Activated CD8-positive, alpha-beta memory T cell treated with anti-CD3 and anti-CD28 coated beads, Interleukin-2, amount 50 U/mL, for 48 hours (primary cell): ENCODE measurements at regions not wholly inside any gene's neighbourhood (a gene's known extent, or its start where the extent isn't known, plus 50 kb on each side); places are given as distances from the start of the nearest gene placed in this dataset.

ENCODE experiments used
- DNase-seq: peaks from one replicate; pipeline ENCODE4 v3.0.0-alpha.2; 2020

DNA sequence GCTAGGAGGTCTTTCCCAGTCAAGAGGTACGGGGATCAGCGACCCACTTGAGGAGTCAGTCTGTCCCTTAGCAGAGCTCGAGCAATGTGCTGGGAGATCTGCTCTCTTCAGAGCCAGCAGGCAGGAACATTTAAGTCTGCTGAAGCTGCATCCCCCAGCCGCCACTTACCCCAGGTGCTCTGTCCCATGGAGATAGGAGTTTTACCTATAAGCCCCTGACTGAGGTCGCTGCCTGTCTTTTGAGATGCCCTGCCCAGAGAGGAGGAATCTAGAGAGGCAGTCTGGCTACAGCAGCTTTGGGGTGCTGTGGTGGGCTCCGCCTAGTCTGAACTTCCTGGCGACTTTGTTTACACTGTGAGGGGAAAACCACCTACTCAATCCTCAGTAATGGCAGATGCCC, 874.9 kb upstream of the FLRT2 start:
- no peak for DNase-seq

DNA sequence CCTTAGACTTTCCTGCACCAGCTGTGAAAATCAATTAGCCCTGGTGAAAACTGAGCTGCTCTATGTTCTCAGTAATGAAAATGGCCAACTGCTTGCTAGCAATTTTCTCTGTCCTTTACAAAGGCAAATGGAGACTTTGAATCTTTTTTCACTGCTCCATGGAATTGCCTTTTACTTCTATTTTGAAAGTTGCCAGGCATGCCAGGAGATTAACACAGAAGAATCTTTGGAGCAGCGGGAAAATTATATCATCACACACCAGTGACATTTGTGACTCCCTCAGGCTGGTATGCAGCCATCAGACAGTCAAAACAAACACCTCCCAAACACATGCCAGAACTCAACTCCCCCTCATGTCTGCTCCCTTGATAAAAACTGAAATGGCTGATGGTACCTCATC, 872.0 kb upstream of the FLRT2 start:
- no peak for DNase-seq

- no peak for DNase-seq
Measured at GRCh38 chr14:84670796-84671195, 859.1 kb upstream of the FLRT2 start.

- no peak for DNase-seq
Measured at GRCh38 chr14:84671776-84672175, 858.2 kb upstream of the FLRT2 start.

DNA sequence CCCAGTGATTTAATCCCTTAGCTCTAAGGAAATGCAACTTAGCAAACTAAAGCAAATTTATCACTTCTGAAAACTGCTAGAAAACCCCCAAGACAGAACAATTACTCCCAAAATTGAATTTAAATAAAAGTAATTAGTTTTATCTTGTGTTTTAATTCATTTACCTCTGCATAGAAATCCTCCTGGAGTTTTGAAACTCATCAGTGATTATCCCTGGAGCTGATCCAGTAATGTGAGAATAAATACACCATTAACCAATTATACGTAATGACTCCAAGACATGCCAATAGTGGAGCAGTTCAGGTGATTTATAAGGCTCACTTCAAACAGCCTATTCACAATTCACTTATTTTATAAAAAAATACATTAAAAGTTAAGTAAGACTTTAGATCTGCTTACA, 855.3 kb upstream of the FLRT2 start:
- DNase-seq, result no peak

GRCh38 chr14:84686550-84686949, 843.4 kb upstream of the FLRT2 start:
- DNase-seq, result no peak

GRCh38 chr14:84688297-84689025, 841.5 kb upstream of the FLRT2 start:
- no peak for DNase-seq

DNA sequence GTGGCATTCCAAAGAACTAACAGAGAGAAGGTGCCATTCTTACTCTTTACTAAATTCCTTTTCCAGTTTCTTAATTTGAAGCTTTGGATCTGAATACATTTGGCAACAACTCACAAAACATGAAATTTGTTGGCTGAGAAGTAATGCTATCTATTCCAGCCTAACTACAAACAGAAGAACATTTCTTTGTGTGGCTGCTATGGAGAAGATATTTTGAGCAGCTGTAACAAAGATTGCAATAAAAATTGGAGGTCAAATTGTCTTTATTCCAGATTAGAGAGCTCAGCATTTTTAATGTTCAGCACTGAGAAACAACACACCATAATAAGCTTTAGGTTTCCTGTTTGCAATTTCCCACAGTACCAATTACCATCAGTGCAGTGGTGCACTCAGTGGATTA, 835.8 kb upstream of the FLRT2 start:
- no peak for DNase-seq

DNA sequence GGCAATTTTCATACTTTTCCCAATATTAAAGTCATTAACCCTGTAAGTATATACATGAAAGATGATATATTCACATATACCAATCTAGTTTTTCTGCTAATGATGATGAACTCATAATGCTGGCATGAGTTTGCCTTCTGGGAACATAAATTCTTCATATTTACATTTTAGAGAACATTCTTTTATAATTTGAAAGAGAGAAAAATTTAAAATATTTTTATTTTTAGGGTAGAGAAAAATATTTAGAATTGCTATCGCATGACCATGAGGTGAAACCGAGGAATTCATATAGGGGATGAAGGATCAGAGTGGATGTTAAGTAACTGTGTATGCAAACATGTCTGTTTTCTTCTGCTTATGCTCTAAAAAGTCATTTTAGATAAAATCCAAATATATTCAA, 825.3 kb upstream of the FLRT2 start:
- no peak for DNase-seq

DNA sequence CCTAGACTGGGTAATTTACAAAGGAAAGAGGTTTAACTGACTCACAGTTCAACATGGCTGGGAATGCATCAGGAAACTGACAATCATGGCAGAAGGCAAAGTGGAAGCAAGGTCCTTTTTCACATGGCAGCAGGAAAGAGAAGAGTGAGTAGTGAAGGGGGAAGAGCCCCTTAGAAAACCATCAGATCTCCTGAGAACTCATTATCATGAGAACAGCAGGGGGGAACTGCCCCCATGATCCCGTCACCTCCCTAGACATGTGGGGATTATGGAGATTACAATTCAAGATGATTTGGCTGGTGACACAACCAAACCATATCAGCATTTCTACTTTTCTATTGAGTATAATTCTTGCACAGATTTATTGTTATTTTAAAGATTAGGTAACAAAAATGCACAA, 822.1 kb upstream of the FLRT2 start:
- DNase-seq, result no peak

DNA sequence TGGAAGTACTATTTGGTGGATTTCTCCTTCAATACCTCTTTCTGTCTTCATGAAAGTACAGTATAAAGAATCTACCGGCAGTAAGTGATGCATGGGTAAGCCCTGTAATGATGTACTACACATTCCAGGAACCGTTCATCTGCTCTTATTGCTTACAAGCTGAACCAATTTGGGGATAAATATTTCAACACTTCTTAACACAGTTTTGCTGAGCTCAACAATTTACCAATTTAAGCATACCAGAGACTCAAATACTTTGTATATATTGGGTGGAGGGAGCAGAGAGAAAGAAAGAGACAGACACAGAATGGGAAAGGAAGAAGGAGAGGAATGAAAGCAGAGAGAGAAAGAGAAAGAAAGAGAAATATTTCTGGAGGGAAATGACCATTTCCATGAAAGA, 821.1 kb upstream of the FLRT2 start:
- no peak for DNase-seq

DNA sequence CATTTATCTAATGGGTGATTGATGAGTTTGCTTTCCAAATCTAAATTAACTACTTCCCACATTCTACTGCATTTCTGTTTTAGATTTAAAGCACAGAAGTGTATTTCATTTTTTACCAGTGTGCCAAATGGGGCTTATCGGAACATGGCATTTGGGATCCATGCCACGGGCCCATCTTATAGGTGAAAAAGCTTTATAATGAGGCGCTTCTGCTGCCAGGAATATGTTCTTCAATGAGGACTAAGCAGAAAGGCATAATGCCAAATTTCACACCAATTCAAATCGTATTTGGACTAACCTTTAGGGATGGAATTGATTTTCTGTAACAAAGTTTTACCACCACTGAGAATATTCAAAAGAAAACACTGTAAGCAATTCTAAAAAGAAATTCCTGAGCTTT, 803.5 kb upstream of the FLRT2 start:
- DNase-seq, result no peak

DNA sequence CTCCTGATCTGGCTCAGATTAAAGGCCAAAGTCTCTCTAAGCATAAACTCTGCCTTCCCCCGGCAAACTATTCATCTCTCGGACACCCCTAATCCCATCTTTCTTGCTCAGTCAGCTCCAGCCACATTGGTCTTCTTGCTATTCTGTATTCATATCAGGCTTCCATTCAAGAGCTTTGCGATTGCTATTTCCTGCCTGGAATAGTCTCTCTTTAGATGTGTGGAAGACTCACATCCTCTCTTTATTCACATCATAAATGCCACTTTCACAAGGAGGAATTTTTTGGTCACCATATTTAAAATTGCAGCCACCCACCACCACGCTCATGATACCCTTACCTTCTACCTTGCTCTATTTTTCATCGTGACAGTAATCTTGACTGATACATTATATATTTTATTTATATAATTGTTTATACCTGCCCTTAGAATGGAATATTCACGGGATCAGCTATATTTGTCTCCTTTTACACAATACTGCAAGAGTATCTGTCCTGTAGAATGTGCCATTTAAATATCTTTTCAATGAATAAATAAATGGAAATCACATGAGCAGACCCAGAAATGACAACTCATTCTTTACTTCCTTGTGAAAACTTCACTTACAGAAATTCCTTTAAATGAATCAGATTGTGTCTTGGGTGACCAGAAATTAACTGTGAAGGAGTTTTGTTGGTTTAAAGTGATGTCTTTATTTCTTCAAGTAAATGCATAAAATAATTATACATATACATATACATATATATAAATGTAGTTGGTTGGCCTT, 780.6 kb upstream of the FLRT2 start:
- DNase-seq, result no peak

GRCh38 chr14:84750284-84750683, 779.7 kb upstream of the FLRT2 start:
- DNase-seq, result no peak

GRCh38 chr14:84750763-84751554, 779.0 kb upstream of the FLRT2 start:
- no peak for DNase-seq

- DNase-seq, result no peak
Measured at GRCh38 chr14:84751745-84752144, 778.2 kb upstream of the FLRT2 start.

- no peak for DNase-seq
Measured at GRCh38 chr14:84760489-84761126, 769.3 kb upstream of the FLRT2 start.

GRCh38 chr14:84767434-84767833, 762.5 kb upstream of the FLRT2 start:
- DNase-seq, result no peak

DNA sequence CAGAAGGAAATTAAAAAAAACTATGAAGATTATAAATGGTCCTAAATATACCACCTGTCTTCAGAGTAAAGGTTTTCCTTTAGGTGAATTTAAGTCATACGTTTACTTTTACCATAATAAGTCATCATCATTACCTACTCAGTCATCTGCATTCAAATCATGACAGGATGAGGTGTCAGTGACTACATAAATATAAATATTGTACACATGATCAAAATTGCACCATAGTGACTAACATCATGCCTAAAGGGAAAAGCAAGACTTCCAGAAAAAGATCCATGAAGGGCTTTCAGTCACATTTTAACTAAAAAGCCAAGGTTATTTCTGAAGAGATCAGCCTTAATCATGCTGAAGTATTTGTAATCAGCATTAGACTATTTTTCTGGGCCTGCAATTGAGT, 759.9 kb upstream of the FLRT2 start:
- DNase-seq, result no peak

DNA sequence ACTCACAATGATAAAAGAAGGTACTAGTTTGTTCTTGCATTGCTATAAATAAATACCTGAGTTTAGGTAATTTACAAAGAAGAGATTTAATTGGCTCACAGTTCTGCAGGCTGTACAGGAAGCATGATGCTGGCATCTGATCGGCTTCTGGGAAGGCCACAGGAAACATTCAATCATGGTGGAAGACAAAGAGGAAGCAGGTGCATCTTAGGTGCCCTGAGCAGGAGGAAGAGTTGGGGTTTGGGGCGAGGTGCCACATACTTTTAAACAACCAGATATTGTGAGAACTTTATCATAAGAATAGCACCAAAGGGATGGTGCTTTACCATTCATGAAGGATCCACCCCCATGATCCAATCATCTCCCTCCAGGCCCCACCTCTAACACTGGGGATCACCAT, 752.6 kb upstream of the FLRT2 start:
- DNase-seq, result no peak

DNA sequence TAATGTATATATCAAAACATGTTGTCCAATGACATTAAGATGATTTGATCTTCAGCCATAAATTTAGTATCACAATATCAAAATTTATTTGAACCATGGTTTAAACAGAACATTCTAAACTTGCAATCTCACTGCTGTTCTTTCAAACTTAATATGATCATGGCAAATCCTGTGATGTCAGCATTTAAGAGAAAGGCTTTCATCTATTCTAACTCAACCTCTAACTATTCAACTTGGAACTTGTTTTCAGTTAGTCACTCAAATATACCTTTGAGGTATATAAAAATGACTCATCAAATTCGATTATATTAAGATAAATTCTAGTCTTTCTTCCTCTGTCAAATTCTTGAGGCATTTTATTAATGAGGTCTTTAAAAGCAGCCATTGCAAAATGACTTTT, 747.0 kb upstream of the FLRT2 start:
- no peak for DNase-seq

DNA sequence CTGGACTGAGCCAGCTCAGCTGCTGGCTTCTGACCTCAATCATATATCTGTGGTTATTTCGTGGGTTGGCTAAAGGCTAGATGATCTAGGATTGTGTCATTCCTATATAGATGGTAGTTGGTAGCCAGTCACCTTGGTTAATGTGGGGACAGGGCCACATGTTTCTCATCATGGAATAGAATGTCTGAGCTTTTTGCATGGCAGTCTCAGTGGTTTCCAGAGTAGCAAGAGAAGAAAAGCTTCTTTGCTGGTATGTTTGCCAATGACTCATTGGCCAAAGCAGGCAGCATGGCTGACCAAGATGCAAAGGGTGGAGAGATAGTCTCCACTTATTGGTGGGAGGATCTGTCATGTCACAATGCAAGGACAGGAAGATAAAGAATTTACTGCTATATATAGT, 746.4 kb upstream of the FLRT2 start:
- DNase-seq, result no peak

- DNase-seq, result no peak
Measured at GRCh38 chr14:84785996-84786395, 743.9 kb upstream of the FLRT2 start.
